Calu3 (cell line): ENCODE measurements at regions not wholly inside any gene's neighbourhood (a gene's known extent, or its start where the extent isn't known, plus 50 kb on each side); places are given as distances from the start of the nearest gene placed in this dataset.

Experiments used
- BruUV-seq: library from RNA; stranded (reverse); fragments of 400-500 nt; replicated peaks from 2 replicates; lab custom pipeline; 2021; lab: Mats Ljungman, UMichigan
- CTCF ChIA-PET: fragments of 300-600 bp; sonication (Branson Sonifier 250); formaldehyde crosslinking; loops from one replicate; lab custom pipeline; 2022; ENCODE audit warnings: antibody characterized with exemption; lab: Charles Lee
- DNase-seq: peaks from one replicate; pipeline ENCODE4 v3.0.0; 2022
- H3K27ac Mint-ChIP-seq: one replicate; pipeline ENCODE4 v1.8.0; 2022; ENCODE audit warnings: mixed read lengths; ENCODE audit not compliant: unreplicated experiment
- H3K27me3 Mint-ChIP-seq: one replicate; pipeline ENCODE4 v1.8.0; 2022; ENCODE audit warnings: mixed read lengths; ENCODE audit not compliant: unreplicated experiment
- H3K36me3 Mint-ChIP-seq: one replicate; pipeline ENCODE4 v1.8.0; 2022; ENCODE audit warnings: mild to moderate bottlenecking, moderate library complexity, mixed read lengths; ENCODE audit not compliant: insufficient read depth, unreplicated experiment
- H3K4me1 Mint-ChIP-seq: one replicate; pipeline ENCODE4 v1.8.0; 2022; ENCODE audit warnings: mild to moderate bottlenecking, low read depth, mixed read lengths; ENCODE audit not compliant: unreplicated experiment
- H3K4me3 Mint-ChIP-seq: one replicate; pipeline ENCODE4 v1.8.0; 2022; ENCODE audit warnings: mild to moderate bottlenecking, low read depth, moderate library complexity, mixed read lengths; ENCODE audit not compliant: unreplicated experiment
- H3K9me3 Mint-ChIP-seq: one replicate; pipeline ENCODE4 v1.8.0; 2022; ENCODE audit warnings: low read depth, mixed read lengths; ENCODE audit not compliant: unreplicated experiment
- intact Hi-C: fragments of 100-400 bp; cut with micrococcal nuclease; formaldehyde crosslinking; loops from one replicate; pipeline ENCODE4 v1.10.0; 2022; ENCODE audit not compliant: unreplicated experiment
- TF ChIP-seq, protein P1 (sequence below): fragments of 200-600 bp; IDR thresholded peaks from one replicate; pipeline ENCODE4 v1.8.0; 2022; ENCODE audit warnings: antibody characterized with exemption; ENCODE audit not compliant: unreplicated experiment

- TF ChIP-seq, protein P1, sequence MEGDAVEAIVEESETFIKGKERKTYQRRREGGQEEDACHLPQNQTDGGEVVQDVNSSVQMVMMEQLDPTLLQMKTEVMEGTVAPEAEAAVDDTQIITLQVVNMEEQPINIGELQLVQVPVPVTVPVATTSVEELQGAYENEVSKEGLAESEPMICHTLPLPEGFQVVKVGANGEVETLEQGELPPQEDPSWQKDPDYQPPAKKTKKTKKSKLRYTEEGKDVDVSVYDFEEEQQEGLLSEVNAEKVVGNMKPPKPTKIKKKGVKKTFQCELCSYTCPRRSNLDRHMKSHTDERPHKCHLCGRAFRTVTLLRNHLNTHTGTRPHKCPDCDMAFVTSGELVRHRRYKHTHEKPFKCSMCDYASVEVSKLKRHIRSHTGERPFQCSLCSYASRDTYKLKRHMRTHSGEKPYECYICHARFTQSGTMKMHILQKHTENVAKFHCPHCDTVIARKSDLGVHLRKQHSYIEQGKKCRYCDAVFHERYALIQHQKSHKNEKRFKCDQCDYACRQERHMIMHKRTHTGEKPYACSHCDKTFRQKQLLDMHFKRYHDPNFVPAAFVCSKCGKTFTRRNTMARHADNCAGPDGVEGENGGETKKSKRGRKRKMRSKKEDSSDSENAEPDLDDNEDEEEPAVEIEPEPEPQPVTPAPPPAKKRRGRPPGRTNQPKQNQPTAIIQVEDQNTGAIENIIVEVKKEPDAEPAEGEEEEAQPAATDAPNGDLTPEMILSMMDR, result no peak
- DNase-seq, result no peak
- no TSS peak for BruUV-seq
- peaks cover 15% of the 10 kb centered on the region for H3K4me1 Mint-ChIP-seq
- CTCF ChIA-PET, result no interaction called here
- intact Hi-C loops, result no loop called here
- H3K27me3 Mint-ChIP-seq, result no peaks in the 10 kb centered on the region
- no peak overlapping the region for H3K4me3 Mint-ChIP-seq
- H3K27ac Mint-ChIP-seq, result no peak overlapping the region
- H3K36me3 Mint-ChIP-seq, result no peaks in the 10 kb centered on the region
- no peaks in the 10 kb centered on the region for H3K9me3 Mint-ChIP-seq
Measured at GRCh38 chr4:143054971-143055370, 129.7 kb upstream of the USP38 start.

DNA sequence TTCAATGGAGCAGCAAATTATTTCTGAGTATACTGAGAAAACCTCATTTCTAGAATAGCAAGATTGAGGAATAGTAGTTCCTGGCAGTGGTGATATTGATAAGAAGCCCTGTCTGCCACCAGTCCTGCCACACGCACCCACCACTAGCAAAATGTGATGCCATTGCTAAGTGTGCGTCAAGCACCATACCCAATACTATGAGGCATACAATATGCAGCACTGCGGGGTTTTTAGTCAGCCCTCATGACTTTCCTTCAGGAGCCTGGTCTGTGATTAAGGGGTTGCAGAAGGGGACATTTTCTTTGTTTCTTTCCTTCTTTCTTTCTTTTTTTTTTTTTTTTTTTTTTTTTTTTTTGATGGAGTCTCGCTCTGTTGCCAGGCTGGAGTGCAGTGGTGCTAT is 128.7 kb upstream of the USP38 start:
- TF ChIP-seq, protein P1, result no peak
- Mint-ChIP-seq H3K9me3 (no peaks in the 10 kb centered on the region), H3K4me1 (peaks cover 11% of the 10 kb centered on the region), H3K4me3 (no peak overlapping the region), H3K27me3 (no peaks in the 10 kb centered on the region), H3K36me3 (no peaks in the 10 kb centered on the region), H3K27ac (no peak overlapping the region)
- CTCF ChIA-PET, result no interaction called here
- BruUV-seq, result no TSS peak
- DNase-seq, result no peak
- intact Hi-C loops, result no loop called here

GRCh38 chr4:143071351-143071750 is 113.4 kb upstream of the USP38 start:
- CTCF ChIA-PET, result no interaction called here
- no peaks in the 10 kb centered on the region for H3K36me3 Mint-ChIP-seq
- TF ChIP-seq, protein P1, result no peak
- peaks cover 7% of the 10 kb centered on the region for H3K4me1 Mint-ChIP-seq
- H3K27me3 Mint-ChIP-seq, result no peaks in the 10 kb centered on the region
- no TSS peak for BruUV-seq
- DNase-seq, result no peak
- no peak overlapping the region for H3K27ac Mint-ChIP-seq
- no peaks in the 10 kb centered on the region for H3K9me3 Mint-ChIP-seq
- no peak overlapping the region for H3K4me3 Mint-ChIP-seq
- intact Hi-C loops, result no loop called here

DNA sequence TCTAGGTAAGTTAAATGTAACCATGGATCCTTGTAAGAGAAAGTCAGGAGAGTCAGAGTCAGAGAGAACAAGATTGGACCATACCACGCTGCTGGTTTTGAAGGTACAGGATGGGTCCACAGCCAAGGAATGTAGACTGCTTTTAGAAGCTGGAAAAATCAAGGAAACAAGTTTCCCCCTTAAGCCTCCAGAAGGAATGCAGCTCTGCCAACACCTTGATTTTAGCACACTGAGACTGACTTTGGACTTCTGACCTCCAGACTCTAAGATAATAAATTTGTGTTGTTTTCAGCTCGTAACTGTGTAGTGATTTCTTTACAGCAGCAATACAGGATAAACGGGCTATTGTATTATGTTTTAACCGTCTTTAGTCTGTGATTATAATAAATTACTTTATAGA is 108.0 kb upstream of the USP38 start:
- no TSS peak for BruUV-seq
- no peaks in the 10 kb centered on the region for H3K9me3 Mint-ChIP-seq
- no peak for DNase-seq
- no peaks in the 10 kb centered on the region for H3K27me3 Mint-ChIP-seq
- TF ChIP-seq, protein P1, result no peak
- CTCF ChIA-PET, result no interaction called here
- H3K4me3 Mint-ChIP-seq, result no peak overlapping the region
- no peaks in the 10 kb centered on the region for H3K4me1 Mint-ChIP-seq
- H3K27ac Mint-ChIP-seq, result no peak overlapping the region
- intact Hi-C loops, result no loop called here
- no peaks in the 10 kb centered on the region for H3K36me3 Mint-ChIP-seq
